NCI-H526 (cell line): ENCODE measurements at regions not wholly inside any gene's neighbourhood (a gene's known extent, or its start where the extent isn't known, plus 50 kb on each side); places are given as distances from the start of the nearest gene placed in this dataset.

Experiments
- DNase-seq, 2 experiments: peaks; one replicate each; lab custom pipeline; 2025; lab: John Stamatoyannopoulos, UW

DNA sequence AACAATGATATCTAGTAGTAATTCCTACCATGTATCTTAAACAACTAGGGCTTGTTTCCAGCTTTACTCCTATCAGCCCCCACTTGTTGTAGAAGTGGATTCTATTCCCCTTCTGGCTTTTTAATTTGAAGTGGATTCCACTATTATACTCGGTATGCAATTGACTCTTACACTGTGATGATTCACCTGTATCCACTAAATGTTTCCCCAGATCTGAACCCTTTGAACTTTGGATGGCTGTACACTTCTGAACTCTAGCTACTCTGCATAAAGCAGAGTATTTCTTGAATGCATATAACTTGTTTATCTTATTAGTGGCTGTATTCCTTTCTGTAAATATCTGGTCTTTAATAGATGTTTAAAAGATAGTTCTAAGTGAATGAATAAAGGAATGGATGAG lies 538.4 kb upstream of the NRSN1 start:
- DNase-seq, result no peak

DNA sequence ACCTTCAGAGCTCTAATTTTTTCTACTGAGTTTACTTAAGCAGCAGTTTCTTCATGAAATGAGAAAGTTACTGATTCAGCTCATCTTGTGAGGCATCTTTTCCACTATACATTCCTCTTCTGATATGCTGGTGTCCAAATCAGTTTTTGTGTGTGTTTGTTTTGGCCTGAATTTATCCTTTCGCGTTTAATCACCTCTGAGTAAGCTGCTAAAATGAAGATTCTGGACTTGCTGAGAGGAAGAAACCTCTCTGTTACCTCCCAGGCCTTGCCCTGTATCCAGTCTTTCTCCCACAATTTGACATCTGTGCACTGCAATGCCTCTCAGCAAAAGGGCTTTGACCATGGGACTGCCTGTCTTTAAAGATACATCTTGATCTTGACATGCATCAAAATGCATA lies 536.2 kb upstream of the NRSN1 start:
- no peak for DNase-seq

DNA sequence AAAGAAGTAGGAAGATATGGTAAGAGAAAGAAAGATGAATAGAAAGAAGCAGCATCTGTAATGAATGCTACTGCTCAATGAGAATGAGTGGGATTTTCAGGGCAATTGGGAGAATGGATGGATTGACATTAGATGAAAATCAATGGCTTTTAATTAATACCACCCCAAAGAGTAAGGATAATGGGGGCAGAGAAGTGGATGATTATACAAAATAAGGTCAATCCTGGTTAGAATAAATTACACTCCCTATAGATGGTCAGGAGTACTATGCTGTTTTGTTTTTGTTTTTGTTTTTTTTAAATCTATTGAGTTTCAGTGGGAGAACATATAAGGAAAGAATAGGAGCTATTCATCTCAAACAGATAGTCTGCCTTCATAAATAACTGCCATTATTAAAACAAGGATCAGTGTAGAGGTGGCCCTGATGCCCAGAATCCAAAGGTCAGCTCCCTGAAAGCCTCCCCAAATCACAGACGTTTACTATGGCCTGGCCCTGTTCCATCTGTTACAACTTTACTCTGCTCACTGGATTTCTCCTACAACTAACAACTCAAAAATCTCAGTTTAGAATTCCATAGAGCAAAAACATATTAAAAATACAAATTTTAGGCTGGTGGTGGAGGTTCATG lies 535.4 kb upstream of the NRSN1 start:
- no peak for DNase-seq

DNA sequence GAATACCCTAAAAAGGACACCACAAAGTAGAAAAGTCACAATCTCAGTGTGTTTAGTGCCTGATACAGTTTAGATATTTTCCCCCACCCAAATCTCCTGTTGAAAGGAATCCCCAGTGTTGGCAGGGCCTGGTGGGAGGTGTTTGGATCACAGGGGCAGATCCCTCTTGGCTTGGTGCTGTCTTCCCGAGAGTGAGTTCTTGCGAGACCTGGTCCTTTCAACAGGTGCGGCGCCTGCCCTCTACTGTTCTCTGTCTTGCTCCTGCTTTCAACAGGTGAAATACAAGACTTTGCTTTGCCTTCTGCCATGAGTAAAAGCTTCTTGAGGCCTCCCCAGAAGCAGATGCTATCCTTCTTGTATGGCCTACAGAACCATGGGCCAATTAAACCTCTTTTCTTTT lies 534.3 kb upstream of the NRSN1 start:
- DNase-seq, result no peak

DNA sequence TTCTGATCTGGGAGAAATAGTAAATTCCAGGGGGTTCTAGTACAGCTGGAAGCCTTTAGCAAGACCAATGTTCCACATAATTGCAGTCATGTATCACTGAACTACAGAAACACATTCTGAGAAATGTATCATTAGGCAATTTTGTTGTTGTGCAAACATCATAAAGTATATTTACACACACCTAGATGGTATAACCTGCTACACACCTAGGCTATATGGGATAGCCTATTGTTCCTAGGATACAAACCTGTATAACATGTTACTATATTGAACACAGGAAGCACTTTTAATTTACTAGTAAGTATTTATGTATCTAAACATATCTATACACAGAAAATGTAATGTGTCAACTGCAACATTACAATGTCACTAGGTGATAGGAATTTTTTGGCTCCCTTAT lies 525.9 kb upstream of the NRSN1 start:
- DNase-seq, result no peak

DNA sequence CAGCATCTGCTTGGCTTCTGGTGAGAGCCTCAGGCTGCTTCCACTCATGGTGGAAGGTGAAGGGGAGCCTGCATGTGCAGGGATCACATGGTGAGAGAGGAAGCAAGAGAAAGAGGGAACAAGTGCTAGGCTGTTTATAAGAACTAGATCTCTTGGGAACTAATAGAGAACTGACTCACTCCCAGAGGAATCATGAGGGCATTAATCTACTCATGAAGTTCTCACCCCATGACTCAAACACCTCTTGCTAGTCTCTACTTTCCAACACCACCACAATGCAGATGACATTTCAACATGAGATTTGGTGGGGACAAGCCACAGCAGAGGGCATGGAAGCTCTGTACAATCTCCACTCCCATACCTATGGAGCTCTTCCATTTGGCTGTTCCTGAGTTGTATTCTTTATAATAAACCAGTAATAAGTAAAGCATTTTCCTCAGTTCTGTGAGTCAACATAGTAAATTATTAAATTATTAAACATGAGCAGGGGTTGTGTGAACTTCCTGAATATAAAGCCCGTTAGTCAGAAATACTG lies 524.1 kb upstream of the NRSN1 start:
- no peak for DNase-seq

DNA sequence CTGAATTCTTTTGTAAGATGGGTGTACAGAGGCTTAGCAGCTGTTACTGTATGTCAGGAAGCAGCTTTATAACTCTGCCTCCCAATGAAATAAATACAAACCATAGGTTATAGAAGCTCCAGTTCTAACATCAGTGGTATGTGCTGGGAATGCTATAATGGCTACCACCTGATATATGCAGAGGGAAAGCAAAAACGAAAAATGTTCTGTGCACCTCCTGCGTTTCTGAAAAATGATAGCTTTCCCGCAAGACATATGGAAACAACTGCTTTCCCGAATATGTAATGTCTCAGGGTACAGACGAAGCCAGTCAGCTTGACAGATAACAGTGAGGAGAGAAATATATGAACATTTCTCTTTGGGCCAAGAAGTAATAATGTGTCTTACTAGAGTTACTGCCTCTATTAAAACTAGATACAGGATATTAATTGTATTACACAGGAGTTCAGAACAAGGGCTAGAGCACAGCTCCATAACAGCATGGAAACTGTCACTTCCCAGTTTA lies 517.0 kb upstream of the NRSN1 start:
- no peak for DNase-seq

DNA sequence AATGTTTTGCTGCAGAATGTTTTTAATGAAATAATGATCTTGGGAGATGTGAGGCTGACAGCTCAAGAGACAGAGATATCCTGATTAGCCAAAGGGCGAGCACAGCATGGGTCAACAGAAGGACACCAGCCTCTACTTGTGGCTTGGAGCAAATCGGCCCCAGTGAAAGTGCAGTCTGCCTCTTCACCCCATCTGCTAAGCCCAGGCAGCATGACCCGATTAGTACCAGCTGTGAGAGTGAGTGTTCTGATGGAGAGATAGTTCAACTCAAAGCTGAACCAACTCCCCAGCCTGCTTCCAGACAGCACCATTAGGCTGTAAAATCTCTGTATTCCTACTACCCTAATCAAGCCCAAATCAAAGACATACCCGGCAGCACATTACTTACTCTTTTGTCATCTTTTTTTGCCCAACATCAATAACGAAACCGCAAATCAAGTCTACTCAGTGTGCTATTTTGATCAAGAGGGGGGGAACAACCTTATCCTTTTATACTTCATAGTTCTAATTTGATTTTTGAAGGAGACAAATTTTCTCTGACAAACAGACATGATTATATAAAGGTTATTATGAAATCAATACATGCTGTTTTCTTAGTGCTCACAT lies 514.1 kb upstream of the NRSN1 start:
- DNase-seq, result no peak

DNA sequence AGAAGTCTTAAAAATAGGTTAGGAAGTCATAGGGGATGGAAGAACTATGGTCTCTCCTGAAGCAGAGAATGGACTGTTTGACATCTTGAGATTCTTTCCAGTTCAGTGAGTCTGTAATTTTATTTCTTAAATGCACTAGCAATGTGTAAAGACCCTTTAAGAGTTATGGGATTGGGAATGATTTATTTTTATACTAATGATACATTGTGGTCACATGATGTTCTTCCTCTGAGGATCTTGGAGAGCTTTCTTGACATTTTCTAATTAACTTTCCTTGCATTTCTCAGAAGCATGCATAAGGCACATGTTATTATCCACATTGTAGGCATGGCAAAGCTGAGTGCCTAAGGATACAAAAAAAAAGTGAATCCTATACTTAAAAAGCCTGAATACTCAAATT lies 507.6 kb upstream of the NRSN1 start:
- DNase-seq, result no peak

DNA sequence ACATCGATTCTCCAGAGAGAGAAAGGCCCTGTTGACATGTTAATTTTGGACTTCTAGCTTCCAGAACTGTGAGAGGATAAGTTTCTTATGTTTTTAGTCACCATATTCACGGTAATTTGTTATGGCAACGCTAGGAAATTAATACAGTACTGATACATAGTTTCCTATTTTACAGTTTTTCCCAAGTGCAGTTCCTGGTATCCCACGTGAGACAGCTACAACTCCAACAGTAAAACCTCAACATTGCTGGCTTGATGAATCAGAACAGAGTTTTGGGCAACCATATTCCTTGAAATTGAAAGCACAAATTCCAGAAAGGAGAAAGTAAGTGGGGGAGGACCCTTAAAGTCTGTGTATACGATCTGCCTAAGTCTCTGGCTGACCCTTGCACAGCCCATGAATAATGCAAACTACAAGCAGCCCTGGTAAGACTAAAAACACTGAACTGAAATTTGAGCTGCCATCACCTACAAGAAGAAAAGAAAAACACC lies 505.1 kb upstream of the NRSN1 start:
- DNase-seq, result peak in 1 of 2 experiments; percentile 10

DNA sequence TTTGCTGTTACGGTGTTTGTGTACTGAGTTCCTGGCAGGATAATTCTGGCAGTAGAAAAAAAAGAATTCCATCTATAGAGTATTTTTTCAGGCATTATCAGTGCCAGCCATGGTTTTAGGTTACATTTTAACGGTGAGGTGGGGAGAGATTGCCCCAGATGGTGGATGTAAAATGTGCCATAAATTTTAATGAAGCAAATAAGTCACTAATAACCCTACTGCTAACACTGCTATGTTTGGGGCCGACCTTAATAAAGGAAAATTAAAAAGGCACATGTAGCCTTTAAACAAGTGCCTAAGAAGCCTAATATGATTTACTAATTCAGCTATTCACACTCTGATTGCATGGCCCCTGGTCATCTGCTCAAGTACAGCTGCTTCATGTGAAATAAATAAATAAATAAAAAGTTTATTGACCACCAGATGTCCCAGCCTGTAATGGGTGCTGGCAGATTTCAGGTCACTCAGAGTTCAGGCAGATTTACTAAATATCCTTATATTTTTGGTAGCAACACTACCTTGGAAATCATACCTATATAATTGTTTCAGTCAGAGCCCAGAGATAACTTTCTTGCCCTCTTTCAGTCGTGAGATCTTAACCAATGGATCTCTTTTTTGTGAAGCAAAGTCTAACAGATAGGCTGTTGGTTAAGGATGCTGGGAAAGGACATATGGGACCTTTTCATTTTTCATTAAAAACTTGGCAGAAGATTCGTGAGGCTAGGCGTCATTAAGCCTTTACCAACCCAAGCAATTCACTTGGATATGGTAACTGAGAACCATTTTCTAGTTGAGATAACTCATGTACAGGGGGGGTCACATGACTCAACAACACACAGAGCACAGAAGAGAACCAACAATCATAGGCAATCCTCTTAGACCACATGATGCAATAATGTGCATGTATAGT lies 495.0 kb upstream of the NRSN1 start:
- no peak for DNase-seq

DNA sequence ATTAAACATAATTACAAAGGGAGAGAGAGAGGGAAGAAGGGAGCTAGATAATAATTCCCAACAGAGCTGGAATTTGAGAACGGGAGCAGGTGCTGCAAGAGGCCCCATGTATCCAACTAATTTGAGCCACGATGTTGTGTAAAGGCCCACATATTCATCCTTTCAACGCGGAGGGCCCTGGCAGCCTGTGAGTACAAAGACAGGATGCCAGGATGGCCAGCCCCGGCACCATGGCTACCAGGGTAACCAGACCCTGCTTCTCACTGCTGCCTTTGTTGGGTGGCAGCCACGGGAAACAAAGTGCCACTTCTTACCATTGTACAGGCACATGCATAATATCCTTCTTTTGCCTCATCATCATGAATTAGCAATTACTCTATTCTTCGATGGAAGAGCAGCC lies 492.0 kb upstream of the NRSN1 start:
- no peak for DNase-seq

DNA sequence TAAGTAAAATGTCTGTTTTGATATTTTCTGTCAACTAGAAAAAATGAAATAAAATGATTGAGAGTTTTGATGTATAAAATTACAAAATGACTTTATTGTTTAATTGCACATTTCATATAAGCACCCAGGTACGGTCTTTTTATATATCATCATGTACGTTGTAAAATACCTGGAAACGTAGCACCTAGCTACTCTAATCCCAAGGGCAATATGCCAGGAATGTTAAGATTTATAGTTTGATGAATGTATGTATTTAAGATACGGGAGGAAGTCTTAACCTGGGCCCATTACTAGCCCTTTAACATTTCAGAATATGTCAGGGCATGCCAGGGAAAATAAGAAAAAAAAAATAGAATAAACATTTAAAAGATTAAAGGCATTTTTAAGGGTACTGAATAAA lies 490.9 kb upstream of the NRSN1 start:
- DNase-seq, result no peak

DNA sequence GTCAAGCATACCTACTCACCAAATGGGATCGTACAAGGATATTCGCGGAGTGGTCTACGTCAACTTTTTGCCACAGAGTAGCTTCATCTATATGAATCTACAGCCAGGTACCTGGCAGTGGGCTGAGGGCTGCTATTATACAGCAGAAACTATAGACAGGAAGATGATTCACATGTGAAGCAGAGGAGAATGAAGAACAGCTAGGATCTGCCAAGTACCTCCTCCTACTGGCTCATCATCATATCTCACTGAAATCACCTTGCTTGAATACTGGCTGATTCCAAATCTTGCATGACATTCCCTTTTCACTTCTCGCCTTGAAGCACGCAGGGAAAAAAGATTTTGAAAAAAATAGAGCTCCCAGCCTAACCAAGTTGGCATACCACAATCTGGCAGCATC lies 488.7 kb upstream of the NRSN1 start:
- no peak for DNase-seq

DNA sequence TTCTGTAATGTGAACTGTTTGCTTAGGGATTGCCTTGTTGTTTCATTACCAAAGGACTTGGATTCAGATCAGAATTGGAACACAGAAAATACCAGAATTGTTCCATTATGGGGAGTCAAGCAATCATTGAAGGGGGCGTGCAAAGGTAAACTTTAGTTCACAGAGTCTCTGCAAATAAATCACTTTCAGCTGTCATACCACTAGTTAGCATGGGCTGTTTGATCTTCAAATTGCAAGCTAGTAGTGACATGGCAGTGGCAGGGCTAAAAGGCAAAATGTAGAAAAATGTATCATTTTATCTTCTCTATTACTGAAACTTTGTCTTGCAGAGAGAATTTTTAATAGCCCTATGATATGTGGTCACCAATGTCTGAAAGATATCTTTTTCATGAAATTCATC lies 483.2 kb upstream of the NRSN1 start:
- DNase-seq, result no peak

DNA sequence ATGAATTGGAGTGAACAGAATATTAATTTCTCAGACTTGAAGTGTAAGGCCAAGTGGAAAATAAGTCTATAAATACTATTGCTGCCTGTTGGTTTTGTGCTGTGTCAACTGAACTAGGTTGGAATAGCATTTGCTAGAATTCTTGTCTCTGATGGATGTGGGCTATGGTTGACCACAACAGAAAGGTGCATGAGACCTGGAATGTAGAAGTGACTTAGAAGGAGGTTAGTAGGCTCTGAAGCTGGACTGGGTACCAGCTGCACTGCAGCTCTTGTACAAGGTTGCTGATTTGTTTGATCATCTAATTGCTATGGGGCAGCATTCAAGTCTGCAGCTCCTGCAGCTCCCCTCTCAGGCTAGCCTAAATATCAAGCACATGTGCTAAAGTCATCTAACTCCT lies 479.0 kb upstream of the NRSN1 start:
- DNase-seq, result no peak

DNA sequence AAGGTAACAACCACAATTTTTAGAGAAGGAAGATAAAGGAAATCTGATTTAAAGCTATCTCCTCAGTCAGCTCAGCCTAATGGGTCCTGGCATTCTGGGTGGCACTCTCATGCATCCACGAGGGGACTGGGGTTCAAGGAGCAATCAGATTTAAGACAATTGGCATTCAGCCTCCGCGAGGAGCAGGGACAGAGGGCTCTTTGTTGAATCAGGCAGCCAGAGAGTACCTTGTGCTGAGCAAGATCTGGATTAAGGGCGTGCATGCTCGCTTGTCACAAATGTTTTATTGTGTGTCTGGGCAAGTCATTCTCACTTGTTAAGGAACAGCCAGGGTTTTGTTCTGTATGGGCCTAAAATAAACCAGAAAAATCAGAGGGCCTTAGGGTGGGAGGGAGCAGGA lies 475.3 kb upstream of the NRSN1 start:
- peak in 1 of 2 experiments; percentile 10 for DNase-seq

DNA sequence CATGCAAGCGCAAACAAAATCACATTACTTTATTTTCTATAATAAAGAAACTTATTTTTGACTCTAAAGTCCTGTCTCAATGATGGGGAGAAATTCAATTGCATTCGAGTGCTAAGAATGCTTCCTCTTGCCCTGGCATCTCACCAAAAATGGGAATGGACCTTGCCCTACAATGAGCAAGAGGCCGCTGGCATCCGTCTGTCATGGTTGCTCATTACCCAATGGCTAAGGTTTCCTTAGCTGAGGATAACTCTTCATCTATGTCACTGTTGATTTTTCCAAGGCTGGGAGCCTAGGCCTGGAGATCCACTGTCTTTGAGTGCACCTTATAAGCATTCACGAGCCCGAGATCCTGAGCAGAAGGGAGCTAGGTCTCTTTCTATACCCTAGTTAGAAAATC lies 471.3 kb upstream of the NRSN1 start:
- no peak for DNase-seq

DNA sequence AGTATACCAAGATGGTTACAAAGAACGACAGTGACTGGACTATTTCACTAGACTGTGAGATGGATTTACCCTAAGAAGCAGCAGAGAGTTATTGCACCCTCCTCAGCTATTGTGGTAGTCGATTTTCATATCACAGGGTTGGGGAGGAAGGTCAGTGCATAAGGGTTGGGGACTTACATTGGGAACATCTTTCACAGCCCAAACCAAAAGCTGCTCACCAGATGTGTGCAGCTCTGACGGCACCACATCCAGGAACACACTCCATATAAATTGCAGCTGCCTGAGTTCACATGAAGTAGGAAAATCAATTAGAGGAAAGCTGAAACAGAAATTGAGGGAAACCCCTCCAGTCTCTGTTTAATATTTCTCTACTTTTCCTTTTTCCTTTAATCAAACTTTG lies 470.5 kb upstream of the NRSN1 start:
- DNase-seq, result no peak

DNA sequence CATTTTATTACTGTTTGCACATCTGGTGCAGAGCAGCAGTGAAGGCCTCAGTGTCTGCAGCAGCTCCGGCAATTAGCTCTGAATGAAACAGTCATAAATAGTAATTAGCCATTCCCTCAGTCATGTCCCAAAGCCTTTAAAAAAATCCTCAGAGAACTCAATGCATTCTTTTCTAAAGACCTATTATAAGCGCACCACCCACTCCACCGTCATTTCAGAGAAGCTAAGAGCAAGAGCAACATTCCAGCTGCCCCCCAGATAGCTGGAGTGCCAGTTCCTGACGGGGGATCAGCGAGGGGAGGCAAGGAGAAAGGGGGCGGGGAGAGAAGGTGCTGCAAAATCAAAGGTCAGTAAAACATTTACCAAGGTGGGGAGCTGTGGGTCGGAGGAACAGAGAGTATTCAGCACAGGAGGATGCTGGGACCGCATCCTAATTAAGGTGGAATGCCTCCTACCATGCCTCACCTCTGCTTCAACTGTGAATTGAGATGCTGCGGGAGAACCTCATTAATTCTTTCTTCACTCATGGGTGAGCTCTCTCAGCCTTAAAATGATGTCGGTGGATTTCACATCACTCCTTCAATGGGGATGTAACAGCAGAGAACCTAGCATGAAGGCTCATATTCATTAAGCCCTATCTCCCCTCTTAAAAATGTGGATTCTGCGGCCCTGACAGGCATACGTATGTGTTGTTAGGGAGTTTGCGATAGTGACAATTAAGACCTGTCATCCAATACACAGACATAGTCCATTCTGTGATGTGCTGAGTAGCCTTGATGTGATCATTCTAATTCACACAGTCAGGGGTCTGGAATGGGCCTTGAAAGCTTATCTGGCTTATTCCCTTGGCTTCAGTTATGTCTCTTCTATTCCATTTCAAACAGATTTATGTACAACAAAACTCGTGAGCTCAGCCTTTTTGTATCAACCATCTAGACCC lies 469.5 kb upstream of the NRSN1 start:
- DNase-seq, result peak; percentile 29 to 34

DNA sequence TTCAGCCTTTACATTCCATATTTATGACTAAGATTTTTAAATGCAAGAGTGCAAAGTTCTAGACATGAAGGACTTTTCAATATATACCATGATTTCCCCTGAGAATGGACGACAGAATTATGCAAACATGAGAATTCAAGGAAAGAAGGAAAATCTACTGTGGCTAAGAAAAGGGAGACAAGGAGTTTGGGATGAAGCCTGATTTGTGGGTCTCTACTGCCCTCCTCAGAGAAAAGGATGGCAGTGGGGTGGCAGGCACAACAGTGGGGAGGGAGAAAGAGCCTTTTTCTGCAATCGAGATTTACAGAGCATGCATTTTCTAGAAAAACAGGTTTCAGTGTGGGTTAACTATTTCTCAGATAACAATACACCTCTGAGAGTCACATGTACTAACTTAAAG lies 466.9 kb upstream of the NRSN1 start:
- DNase-seq, result peak; percentile 8 to 47
